PC-9 (cell line): ENCODE measurements at regions not wholly inside any gene's neighbourhood (a gene's known extent, or its start where the extent isn't known, plus 50 kb on each side); places are given as distances from the start of the nearest gene placed in this dataset.

ENCODE experiments used
- BruUV-seq: library from RNA; stranded (reverse); fragments of 400-500 nt; replicated peaks from 2 replicates; lab custom pipeline; 2021; lab: Mats Ljungman, UMichigan
- CTCF ChIA-PET: fragments of 300-600 bp; sonication (Branson Sonifier 250); formaldehyde crosslinking; loops from one replicate; lab custom pipeline; 2022; ENCODE audit warnings: antibody characterized with exemption; lab: Charles Lee
- POLR2A ChIA-PET: fragments of 300-600 bp; sonication (Branson Sonifier 250); formaldehyde crosslinking; loops from one replicate; lab custom pipeline; 2022; ENCODE audit warnings: antibody characterized with exemption; ENCODE audit not compliant: unreplicated experiment; lab: Charles Lee
- DNase-seq, 2 experiments: peaks; one replicate each; pipeline versions ENCODE4 v3.0.0 to v3.0.0-alpha.2; 2015 to 2022; ENCODE audit warnings: mixed read lengths in 1 of 2
- H2AFZ ChIP-seq: fragments of 200-600 bp; sonication (generic); 2 replicates; pipeline ENCODE4 v1.8.1; 2017; ENCODE audit warnings: antibody characterized with exemption
- H3F3A ChIP-seq: fragments of 200-600 bp; sonication (generic); 2 replicates; pipeline ENCODE4 v1.8.1; 2017; ENCODE audit warnings: antibody characterized with exemption, mild to moderate bottlenecking, low read depth; ENCODE audit not compliant: insufficient read depth
- H3K27ac ChIP-seq: fragments of 200-600 bp; sonication (generic); 2 replicates; pipeline ENCODE4 v1.6.1; 2016; ENCODE audit warnings: mixed run types
- H3K27me3 ChIP-seq: fragments of 200-600 bp; sonication (generic); 2 replicates; pipeline ENCODE4 v1.6.1; 2016; ENCODE audit warnings: low read depth, mixed run types; ENCODE audit not compliant: insufficient read depth
- H3K36me3 ChIP-seq: fragments of 200-600 bp; sonication (generic); 2 replicates; pipeline ENCODE4 v1.6.1; 2016; ENCODE audit warnings: low read depth, mixed run types
- H3K4me1 ChIP-seq: fragments of 200-600 bp; sonication (generic); replicated peaks from 2 replicates; pipeline ENCODE4 v1.6.1; 2016; ENCODE audit warnings: mixed run types; ENCODE audit not compliant: insufficient read depth
- H3K4me2 ChIP-seq: fragments of 200-600 bp; sonication (generic); 2 replicates; pipeline ENCODE4 v1.6.1; 2017; ENCODE audit warnings: mixed run types
- H3K4me3 ChIP-seq: fragments of 200-600 bp; sonication (generic); 2 replicates; pipeline ENCODE4 v1.6.1; 2016; ENCODE audit warnings: mixed run types
- H3K79me2 ChIP-seq: fragments of 200-600 bp; sonication (generic); 2 replicates; pipeline ENCODE4 v1.6.1; 2017; ENCODE audit warnings: low read depth, mixed run types
- H3K9me2 ChIP-seq: fragments of 200-600 bp; sonication (generic); 2 replicates; pipeline ENCODE4 v1.8.1; 2017; ENCODE audit warnings: mild to moderate bottlenecking; ENCODE audit not compliant: insufficient read depth
- H3K9me3 ChIP-seq: fragments of 200-600 bp; sonication (generic); 2 replicates; pipeline ENCODE4 v1.8.1; 2016; ENCODE audit warnings: low read depth; ENCODE audit not compliant: insufficient read depth
- H4K20me1 ChIP-seq: fragments of 200-600 bp; sonication (generic); 2 replicates; pipeline ENCODE4 v1.8.1; 2017; ENCODE audit not compliant: insufficient read depth
- CTCF ChIP-seq: fragments of 200-600 bp; sonication (generic); conservative IDR thresholded peaks from 2 replicates; pipeline ENCODE4 v1.6.1; 2017; ENCODE audit warnings: mixed run types, antibody characterized with exemption, mild to moderate bottlenecking, moderate library complexity
- EZH2 ChIP-seq: fragments of 200-600 bp; sonication (generic); IDR thresholded peaks from 2 replicates; pipeline ENCODE4 v1.8.0; 2017; ENCODE audit warnings: antibody characterized with exemption, low read depth
- intact Hi-C: fragments of 100-400 bp; cut with micrococcal nuclease; formaldehyde crosslinking; loops from one replicate; pipeline ENCODE4 v1.10.0; 2022; ENCODE audit not compliant: unreplicated experiment

DNA sequence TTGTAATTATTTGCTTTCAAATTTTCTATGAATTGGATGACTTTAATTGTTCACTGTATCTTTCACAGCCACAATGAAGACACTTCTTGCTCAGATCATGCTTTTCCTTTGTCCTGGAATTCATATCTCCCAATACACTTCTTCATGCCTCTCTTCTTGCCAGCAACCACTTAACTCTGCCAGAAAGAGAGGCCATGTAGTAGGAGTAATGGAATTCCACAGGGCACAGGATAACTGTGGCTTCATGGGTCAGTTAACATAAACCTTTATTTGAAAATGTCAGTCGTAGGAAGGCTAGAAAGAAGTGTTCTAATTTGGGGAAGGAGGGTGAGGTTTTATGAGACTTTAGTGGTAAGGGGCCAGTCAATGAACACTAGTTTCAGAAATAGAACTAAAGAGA, 190.3 kb downstream of the TMEM167A start:
- intact Hi-C loops = loop anchor here (1.0 kb wide), 1 partner anchor 16 kb away; no protein-coding TSS in a partner anchor
- no peaks in the 10 kb centered on the region for H3K27me3 ChIP-seq
- no peaks in the 10 kb centered on the region for H3K4me1 ChIP-seq
- H2AFZ ChIP-seq = no peak overlapping the region
- ChIA-PET POLR2A (no interaction called here), CTCF (no interaction called here)
- no peaks in the 10 kb centered on the region for H3K79me2 ChIP-seq
- H4K20me1 ChIP-seq = no peaks in the 10 kb centered on the region
- BruUV-seq = no TSS peak
- TF ChIP-seq CTCF = no peak
- no peak for TF ChIP-seq EZH2
- no peak overlapping the region for H3K4me3 ChIP-seq
- no peaks in the 10 kb centered on the region for H3K9me2 ChIP-seq
- no peak overlapping the region for H3K27ac ChIP-seq
- no peaks in the 10 kb centered on the region for H3F3A ChIP-seq
- H3K36me3 ChIP-seq = no peaks in the 10 kb centered on the region
- H3K4me2 ChIP-seq = no peak overlapping the region
- no peak for DNase-seq
- no peaks in the 10 kb centered on the region for H3K9me3 ChIP-seq

GRCh38 chr5:82885627-82886389, 191.4 kb downstream of the TMEM167A start:
- TF ChIP-seq EZH2 = no peak
- no peak for TF ChIP-seq CTCF
- Histone ChIP-seq H3K4me2 (no peak overlapping the region), H3K79me2 (no peaks in the 10 kb centered on the region), H3K9me3 (no peaks in the 10 kb centered on the region), H3K36me3 (no peaks in the 10 kb centered on the region), H3F3A (no peaks in the 10 kb centered on the region), H3K4me1 (no peaks in the 10 kb centered on the region), H4K20me1 (no peaks in the 10 kb centered on the region), H3K27ac (no peak overlapping the region), H2AFZ (no peak overlapping the region), H3K9me2 (no peaks in the 10 kb centered on the region), H3K4me3 (no peak overlapping the region), H3K27me3 (no peaks in the 10 kb centered on the region)
- intact Hi-C loops = no loop called here
- no TSS peak for BruUV-seq
- ChIA-PET POLR2A (no interaction called here), CTCF (no interaction called here)
- no peak for DNase-seq

- H3K4me1 ChIP-seq = no peaks in the 10 kb centered on the region
- no peaks in the 10 kb centered on the region for H3K27me3 ChIP-seq
- H3K79me2 ChIP-seq = no peaks in the 10 kb centered on the region
- H4K20me1 ChIP-seq = no peaks in the 10 kb centered on the region
- H3K36me3 ChIP-seq = no peaks in the 10 kb centered on the region
- BruUV-seq = no TSS peak
- H3K27ac ChIP-seq = no peak overlapping the region
- ChIA-PET CTCF (no interaction called here), POLR2A (no interaction called here)
- TF ChIP-seq CTCF (no peak), EZH2 (no peak)
- DNase-seq = no peak
- no peak overlapping the region for H3K4me2 ChIP-seq
- no peaks in the 10 kb centered on the region for H3K9me2 ChIP-seq
- intact Hi-C loops = no loop called here
- no peak overlapping the region for H3K4me3 ChIP-seq
- no peaks in the 10 kb centered on the region for H3K9me3 ChIP-seq
- no peak overlapping the region for H2AFZ ChIP-seq
- no peaks in the 10 kb centered on the region for H3F3A ChIP-seq
These were observed 192.2 kb downstream of the TMEM167A start for GRCh38 chr5:82884821-82885471.
